Jurkat, Clone E6-1 (cell line): ENCODE measurements at regions not wholly inside any gene's neighbourhood (a gene's known extent, or its start where the extent isn't known, plus 50 kb on each side); places are given as distances from the start of the nearest gene placed in this dataset.

Experiments used
- DNase-seq: peaks from one replicate; pipeline ENCODE4 v3.0.0-alpha.2; 2011; ENCODE audit warnings: low read depth, low spot score
- H3K4me3 ChIP-seq: 2 replicates; pipeline ENCODE4 v1.5.1; 2011; ENCODE audit warnings: mild to moderate bottlenecking, low read length, control low read depth, moderate library complexity

GRCh38 chr16:85261657-85262557 lies 149.6 kb upstream of the CIBAR2 start:
- no peak overlapping the region for H3K4me3 ChIP-seq

DNA sequence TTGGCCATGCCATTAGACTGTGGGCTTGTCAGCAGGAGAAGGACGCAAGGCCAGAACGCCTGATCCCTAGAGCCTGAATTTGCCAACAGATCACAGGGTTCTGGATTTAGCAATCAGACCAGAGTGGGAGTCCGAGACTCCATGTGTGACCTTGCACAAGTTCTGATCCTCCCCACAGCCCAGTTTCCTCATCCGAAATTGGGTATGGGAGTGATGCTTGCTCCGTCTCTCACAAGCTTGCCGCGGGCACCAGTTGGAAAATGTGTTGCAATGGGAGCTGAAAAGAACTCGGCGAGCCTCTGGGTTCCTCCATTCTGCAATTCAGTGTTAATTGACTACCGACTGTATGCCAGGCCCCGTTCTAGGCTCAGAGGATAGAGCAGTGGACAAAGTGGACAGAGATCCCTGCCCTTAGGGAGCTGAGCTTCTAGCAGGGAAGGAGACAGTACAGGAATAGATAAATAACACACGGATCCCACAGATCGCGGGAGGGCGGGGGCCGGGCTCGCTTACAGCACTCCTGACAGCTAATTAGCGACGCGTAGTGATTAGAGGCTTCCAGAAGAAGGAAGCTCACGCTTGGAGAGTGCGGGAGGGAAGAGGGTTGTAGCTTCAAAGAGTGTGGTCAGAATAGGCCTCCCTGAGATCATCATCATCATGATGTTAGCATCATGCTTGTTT lies 150.4 kb upstream of the CIBAR2 start:
- no peak for DNase-seq
- H3K4me3 ChIP-seq = no peak overlapping the region

More at GRCh38 chr16:85261657-85262557, 149.6 kb upstream of the CIBAR2 start:
- peak; percentile 54 for DNase-seq

DNA sequence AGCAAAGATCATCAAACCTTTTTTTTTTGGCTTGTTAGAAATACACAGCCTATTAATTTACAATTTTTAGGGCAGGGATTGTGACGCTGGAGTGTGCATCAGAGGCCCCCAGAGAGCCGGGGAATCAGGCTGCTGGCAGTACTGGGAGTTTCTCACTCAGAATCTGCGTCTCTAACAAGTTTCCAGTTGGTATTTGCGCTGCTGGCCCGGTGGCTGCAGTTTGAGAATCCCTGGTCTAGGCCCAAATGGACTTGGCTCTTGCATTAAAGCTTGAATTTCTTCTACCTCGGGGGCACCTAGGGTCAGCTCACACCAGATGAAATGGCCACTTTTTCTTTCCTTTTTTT lies 150.9 kb upstream of the CIBAR2 start:
- DNase-seq = no peak
- no peak overlapping the region for H3K4me3 ChIP-seq

GRCh38 chr16:85264752-85265151 lies 152.5 kb upstream of the CIBAR2 start:
- no peak for DNase-seq
- H3K4me3 ChIP-seq = no peak overlapping the region

DNA sequence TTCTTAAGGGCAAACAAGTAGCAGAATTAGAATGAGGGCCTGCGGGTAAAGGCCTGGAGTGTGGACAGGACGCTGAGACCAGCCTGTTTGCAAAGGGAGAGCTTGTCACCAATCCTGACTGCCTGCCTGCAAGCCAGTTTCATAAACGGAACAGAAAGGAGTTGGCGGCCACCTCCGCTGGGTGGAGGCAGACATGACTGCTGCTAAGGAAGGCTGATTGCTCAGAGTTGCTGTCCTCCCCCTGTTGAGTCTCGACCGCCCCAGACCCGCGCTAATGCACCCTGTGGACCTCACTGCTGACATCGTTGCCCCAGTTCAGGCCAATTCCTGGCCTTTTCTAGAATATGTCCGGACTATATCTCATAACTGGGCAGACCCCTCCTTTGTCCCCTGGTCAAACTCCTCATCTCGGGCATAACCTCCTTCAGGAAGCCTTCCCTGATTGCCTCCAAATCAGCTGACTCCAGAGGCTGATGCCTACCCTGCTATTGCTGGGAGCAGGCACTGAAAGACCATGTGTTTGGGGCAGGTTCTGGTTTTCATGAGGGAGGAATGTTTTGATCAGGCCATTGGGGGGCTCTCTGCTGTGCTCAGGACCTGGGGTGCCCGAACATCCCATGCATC lies 153.0 kb upstream of the CIBAR2 start:
- no peak for DNase-seq
- no peak overlapping the region for H3K4me3 ChIP-seq

DNA sequence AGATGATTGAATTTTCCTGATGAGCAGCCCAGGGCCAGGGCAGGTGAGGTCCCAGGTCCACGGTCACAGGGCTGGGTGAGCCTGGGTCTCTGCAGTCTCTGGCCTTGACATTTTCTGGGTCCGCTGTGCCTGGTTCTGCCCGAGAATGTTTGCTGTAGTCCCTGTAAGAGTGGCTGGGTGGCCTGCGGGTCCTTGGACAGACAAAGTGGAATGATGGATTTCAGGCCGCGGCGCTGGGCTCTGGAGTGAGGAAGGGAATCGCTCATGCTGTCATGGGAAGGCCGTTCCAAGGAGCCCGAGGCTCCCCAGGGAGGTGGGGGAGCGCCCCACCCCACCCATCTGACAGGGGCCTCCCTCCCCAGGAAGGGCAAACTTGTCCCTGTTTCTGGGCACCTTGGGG lies 153.5 kb upstream of the CIBAR2 start:
- no peak for DNase-seq

DNA sequence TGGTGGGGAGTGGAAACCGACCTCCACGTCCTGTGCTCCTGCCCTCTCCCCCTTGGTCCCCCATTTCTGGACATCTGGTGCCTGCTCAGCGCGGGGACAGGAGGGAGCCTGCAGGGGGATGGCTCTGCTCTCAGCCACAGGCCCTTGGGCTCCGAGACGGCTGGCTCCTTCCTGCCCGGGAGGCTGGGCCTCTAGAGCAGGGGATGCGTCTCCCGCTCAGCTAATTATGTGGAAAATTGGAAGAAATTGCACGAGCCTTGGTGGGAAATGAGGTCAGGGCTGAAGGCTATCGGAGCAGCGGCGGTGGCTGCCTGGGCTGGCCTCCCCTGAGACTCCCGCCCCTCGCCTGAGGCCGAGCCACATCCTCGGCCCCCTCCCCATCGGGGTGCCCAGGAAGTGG lies 154.6 kb upstream of the CIBAR2 start:
- H3K4me3 ChIP-seq = no peak overlapping the region
- no peak for DNase-seq

More for the DNA sequence above, 153.5 kb upstream of the CIBAR2 start:
- no peak overlapping the region for H3K4me3 ChIP-seq

DNA sequence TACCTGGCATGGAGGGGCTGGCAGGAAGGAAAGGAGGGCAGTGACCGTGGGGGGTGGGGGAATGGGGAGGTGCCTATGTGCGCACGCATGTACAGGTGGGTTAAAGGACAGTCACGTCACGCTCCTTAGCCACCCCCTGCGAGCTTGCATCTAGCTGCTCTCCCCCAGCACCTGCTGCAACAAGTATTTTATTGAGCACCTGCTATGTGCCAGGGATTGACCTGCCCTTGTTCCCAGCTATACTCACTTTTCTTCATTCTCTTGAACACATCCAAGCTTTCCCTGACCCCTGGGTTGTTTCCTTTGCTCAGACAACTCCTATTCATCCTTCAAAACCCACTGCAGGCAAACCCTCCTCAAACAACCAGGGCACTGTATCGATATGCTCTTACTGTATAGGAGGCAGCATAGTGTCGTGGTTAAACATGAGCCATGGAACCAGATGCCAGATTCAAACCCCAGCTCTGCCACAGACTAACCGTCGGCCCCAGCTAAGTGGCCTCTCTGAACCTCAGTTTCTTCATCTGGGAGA lies 155.2 kb upstream of the CIBAR2 start:
- no peak for DNase-seq
- no peak overlapping the region for H3K4me3 ChIP-seq

DNA sequence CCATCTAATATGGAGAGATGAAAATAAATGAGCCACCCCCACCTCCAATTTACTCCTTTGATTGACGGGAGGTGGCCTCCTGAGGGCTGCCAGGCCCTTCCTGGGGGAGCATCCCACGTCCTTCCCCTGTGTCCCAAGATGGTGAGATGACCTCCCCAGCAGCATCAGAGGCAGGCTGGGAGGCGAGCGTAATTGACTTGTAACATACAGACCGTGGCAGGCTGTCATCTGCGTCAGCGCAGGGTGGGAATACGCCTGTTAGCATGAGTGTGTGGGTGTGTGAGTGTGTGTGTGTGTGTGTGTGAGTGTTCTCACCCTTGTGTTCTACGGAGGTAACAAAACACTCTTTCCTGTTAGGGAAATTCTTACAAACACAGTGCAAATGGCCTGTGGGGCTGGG lies 156.9 kb upstream of the CIBAR2 start:
- H3K4me3 ChIP-seq = no peak overlapping the region
- DNase-seq = no peak

DNA sequence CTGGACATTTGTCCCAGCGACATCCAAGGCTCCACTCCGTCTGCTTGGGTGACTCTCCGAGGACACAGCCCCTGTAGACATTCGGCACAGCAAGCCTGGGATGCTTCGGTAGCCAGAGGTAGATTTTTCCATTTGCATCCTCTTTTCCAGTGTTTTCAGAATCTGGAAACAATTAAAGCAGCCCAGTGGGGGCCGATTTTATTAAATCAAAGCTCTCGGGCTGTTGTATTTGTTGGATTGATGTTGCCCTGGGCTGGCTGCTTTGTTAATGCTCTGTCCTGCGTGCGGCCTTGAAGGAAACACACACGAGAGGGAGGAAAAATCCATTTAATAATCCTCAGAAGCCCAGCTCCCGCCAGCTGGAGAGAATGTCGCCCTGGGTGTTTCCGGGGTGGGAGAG lies 158.1 kb upstream of the CIBAR2 start:
- no peak for DNase-seq
- no peak overlapping the region for H3K4me3 ChIP-seq

GRCh38 chr16:85271198-85271597 lies 158.9 kb upstream of the CIBAR2 start:
- no peak for DNase-seq
- no peak overlapping the region for H3K4me3 ChIP-seq

DNA sequence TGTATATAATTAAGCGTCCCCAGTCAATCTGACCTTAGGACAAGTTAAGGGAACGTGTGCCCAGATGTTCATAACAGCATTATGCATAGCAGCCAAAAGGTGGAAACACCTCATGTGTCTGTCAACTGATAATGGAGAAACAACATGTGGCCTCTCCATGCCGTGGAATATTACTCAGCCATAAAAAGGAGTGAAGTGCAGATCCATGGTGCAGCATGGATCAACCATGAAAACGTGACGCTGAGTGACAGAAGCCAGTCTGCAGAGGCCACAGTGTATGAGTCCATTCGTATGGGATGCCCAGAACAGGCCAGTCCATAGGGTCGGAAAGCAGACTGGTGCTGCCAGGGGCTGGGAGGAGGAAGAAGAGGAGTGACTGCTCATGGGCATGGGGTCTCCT lies 161.0 kb upstream of the CIBAR2 start:
- DNase-seq = no peak
- H3K4me3 ChIP-seq = no peak overlapping the region

- no peak overlapping the region for H3K4me3 ChIP-seq
- no peak for DNase-seq
Observed at GRCh38 chr16:85274501-85274900, 162.2 kb upstream of the CIBAR2 start.

DNA sequence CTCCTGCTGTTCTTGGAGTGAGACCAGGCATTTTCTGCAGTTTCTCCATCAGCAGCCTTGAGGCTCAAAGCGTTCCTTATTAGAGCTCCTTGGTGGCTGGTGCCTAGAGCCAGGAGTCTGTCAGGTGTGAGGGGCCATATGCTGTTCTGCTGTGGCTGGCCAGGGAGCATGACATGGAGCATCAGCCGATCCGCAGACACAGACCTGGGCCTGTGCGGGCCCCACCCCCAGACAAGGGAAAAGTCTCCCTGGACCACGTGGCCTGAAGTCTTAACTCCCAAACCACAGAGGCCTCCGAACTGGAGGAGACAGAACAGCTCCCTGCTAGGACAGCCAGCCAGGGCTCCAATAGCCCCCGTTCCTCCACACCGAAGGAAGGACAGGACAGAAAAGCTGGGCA lies 162.7 kb upstream of the CIBAR2 start:
- DNase-seq = no peak
- no peak overlapping the region for H3K4me3 ChIP-seq

DNA sequence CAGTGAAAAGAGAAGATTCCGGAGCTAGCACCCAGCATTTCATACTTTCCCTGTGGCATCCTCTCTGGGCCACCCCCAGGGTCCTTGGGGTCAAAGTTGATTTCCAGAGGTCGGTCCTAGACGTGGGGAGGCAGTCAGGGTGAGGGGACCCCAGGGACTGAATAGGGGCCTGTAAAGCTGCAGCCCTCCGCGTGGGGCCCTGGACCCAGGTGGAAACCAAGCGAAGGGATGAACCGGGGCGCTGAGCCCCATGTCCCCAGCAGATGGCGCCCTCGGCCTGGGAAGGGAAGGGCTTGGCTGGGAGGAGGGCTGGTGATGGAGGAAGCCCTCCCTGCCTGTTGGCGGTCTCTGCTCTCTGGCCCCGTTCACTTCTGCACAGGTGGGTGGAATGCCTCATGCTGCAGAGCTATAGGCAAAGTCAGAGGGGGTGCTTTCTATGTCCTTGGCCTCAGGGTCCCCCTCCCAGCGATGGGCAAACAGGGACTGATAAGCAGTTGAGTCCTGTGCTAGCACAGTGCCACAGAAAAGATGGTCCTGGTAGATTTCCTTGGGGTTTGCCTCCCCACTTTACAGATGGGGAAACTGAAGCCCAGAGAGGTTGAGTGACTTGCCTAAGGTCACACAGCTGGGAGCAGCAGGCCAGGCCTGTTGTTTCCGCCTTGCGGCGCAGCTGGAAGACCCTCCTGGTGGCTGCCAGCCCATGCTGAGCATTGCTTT lies 163.4 kb upstream of the CIBAR2 start:
- peak; percentile 32 for DNase-seq

GRCh38 chr16:85276258-85276657 lies 164.0 kb upstream of the CIBAR2 start:
- no peak overlapping the region for H3K4me3 ChIP-seq
- no peak for DNase-seq

More for the DNA sequence above, 163.4 kb upstream of the CIBAR2 start:
- no peak overlapping the region for H3K4me3 ChIP-seq

DNA sequence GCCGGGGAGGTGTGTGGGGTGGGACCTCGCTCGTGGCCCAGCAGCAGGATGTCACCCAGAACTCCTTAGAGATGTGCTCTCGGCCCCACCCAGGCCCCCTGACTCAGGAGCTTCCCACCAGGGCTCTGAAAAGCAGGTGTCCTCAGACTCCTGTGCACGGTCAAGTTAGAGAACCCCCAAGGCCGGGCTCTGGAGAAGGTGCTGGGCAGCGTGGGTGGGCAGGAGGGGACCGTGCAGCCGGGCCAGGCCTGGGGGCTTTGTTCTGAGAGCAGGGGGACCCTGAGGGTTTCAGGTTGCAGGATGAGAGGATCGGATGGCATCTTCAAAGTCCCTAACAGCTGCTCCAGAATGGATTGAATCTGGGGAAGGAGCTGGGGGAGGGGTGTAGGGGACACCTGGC lies 164.4 kb upstream of the CIBAR2 start:
- no peak overlapping the region for H3K4me3 ChIP-seq
- no peak for DNase-seq

DNA sequence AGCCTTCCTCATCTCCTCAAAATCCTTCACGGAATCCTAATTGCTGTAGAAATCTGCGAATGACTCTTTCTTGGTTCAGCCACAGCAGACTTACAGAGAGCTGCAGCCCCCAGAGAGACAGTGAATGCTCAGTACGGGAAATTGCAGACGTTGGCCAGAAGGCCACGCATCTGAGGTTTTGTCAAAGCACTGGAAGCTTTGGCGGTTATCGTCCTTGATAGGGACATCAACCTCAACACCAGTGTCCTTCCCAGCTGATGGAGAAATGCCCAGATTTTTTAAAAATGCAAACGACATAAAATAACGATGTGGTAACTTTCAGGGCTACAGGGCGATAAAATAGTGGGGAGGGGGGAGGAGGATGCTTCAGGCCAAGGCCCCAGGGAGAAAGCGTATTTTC lies 166.6 kb upstream of the CIBAR2 start:
- no peak overlapping the region for H3K4me3 ChIP-seq
- no peak for DNase-seq

DNA sequence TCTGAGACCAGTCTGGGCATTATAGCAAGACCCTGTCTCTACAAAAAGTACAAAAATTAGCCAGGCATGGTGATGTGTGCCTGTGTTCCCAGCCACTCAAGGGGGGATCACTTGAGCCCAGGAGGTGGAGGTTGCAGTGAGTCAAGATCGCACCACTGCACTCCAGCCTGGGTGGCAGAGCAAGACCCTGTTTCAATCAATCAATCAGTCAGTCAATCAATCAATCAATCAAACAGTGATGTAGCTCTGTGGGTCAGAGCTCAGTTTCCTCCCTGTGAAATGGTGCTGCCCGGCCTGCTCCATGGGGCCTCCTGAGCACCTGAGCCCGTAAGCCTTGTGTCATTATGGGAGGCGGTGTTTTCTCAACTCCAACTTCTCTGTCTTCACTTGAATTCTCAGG lies 167.1 kb upstream of the CIBAR2 start:
- DNase-seq = no peak
- H3K4me3 ChIP-seq = no peak overlapping the region
